ENCODE measurements at regions not wholly inside any gene's neighbourhood (a gene's known extent, or its start where the extent isn't known, plus 50 kb on each side); places are given as distances from the start of the nearest gene placed in this dataset.

GRCh38 chr12:90064852-90065801, 356.5 kb upstream of the ATP2B1 start:
- TF ChIP-seq ZNF274 (IDR thresholded peaks at IDR 0.05; ENCODE audit: insufficient read depth, insufficient read length) (no peak), CTCF (IDR thresholded peaks at IDR 0.05 in 2 of 3, conservative IDR thresholded peaks at IDR 0.05 in 1 of 3; ENCODE audit: control insufficient read depth in 2 of 3, extremely low read depth in 1 of 3, insufficient read depth in 1 of 3, low read depth in 3 of 3, low read length in 3 of 3) (no peak), POLR2A (IDR thresholded peaks at IDR 0.05; ENCODE audit: low read depth, low read length) (no peak), YY1 (IDR thresholded peaks at IDR 0.05; ENCODE audit: low read depth, low read length) (no peak), EZH2 (IDR thresholded peaks at IDR 0.05; ENCODE audit: borderline replicate concordance, control insufficient read depth, low read depth, low read length) (no peak), EP300 (IDR thresholded peaks at IDR 0.05; ENCODE audit: borderline replicate concordance in 1 of 2, control insufficient read depth in 1 of 2, low read depth in 2 of 2, low read length in 2 of 2) (no peak), TARDBP (IDR thresholded peaks at IDR 0.05; ENCODE audit: borderline replicate concordance) (no peak), POLR2AphosphoS5 (IDR thresholded peaks at IDR 0.05; ENCODE audit: low read length) (no peak)

Data from GM12878 (cell line).